GM12891 (cell line): ENCODE measurements at regions not wholly inside any gene's neighbourhood (a gene's known extent, or its start where the extent isn't known, plus 50 kb on each side); places are given as distances from the start of the nearest gene placed in this dataset.

Experiments
- DNase-seq: peaks from one replicate; pipeline ENCODE4 v3.0.0; 2011; ENCODE audit warnings: low spot score; ENCODE audit not compliant: insufficient read length
- FAIRE-seq: peaks from 2 replicates; lab custom pipeline; 2011; peaks lifted over from hg19 to GRCh38; lab: Jason Lieb, UNC
- PAX5 ChIP-seq: IDR thresholded peaks from 2 replicates; pipeline ENCODE4 v1.6.1; 2011; ENCODE audit warnings: low read length, moderate library complexity, mild to moderate bottlenecking; ENCODE audit not compliant: insufficient read depth, severe bottlenecking
- POLR2A ChIP-seq: IDR thresholded peaks from 2 replicates; pipeline ENCODE4 v1.6.1; 2011; ENCODE audit warnings: low read depth, low read length, control low read depth
- POLR2AphosphoS5 ChIP-seq: IDR thresholded peaks from 2 replicates; pipeline ENCODE4 v1.6.1; 2011; ENCODE audit warnings: low read depth, low read length, control low read depth
- POU2F2 ChIP-seq: IDR thresholded peaks from 2 replicates; pipeline ENCODE4 v1.6.1; 2011; ENCODE audit warnings: low read depth, mild to moderate bottlenecking, control low read depth, low read length, moderate library complexity
- SPI1 ChIP-seq: IDR thresholded peaks from 2 replicates; pipeline ENCODE4 v1.6.1; 2011; ENCODE audit warnings: low read depth, low read length, control low read depth
- TAF1 ChIP-seq: IDR thresholded peaks from 2 replicates; pipeline ENCODE4 v1.6.1; 2011; ENCODE audit warnings: low read depth, low read length, control low read depth

GRCh38 chr9:105141146-105141975, 103.1 kb upstream of the SLC44A1 start:
- no peak for DNase-seq
- no peak for TF ChIP-seq POLR2A
- no peak for TF ChIP-seq POU2F2
- TF ChIP-seq SPI1, result peak; percentile 80
- TF ChIP-seq POLR2AphosphoS5, result no peak
- TF ChIP-seq PAX5, result no peak
- no peak for TF ChIP-seq TAF1
- FAIRE-seq, result peak; percentile 5

GRCh38 chr9:105141976-105142250, 102.5 kb upstream of the SLC44A1 start:
- no peak for DNase-seq
- no peak for TF ChIP-seq POLR2AphosphoS5
- no peak for TF ChIP-seq POU2F2
- no peak for TF ChIP-seq POLR2A
- no peak for TF ChIP-seq SPI1
- TF ChIP-seq TAF1, result no peak
- TF ChIP-seq PAX5, result no peak
- FAIRE-seq, result no peak

- no peak for FAIRE-seq
- DNase-seq, result no peak
- TF ChIP-seq SPI1 (no peak), TAF1 (no peak), PAX5 (no peak), POU2F2 (no peak), POLR2AphosphoS5 (no peak)
Observed at GRCh38 chr9:105142406-105143135, 101.9 kb upstream of the SLC44A1 start.

- no peak for FAIRE-seq
- no peak for DNase-seq
- TF ChIP-seq POU2F2 (no peak), POLR2A (no peak), SPI1 (no peak)
Observed at GRCh38 chr9:105143136-105143430, 101.4 kb upstream of the SLC44A1 start.

GRCh38 chr9:105144076-105144475, 100.4 kb upstream of the SLC44A1 start:
- TF ChIP-seq POU2F2 (no peak), POLR2A (no peak), POLR2AphosphoS5 (no peak), PAX5 (no peak), SPI1 (no peak), TAF1 (no peak)
- FAIRE-seq, result no peak
- DNase-seq, result no peak

GRCh38 chr9:105144841-105145240, 99.6 kb upstream of the SLC44A1 start:
- DNase-seq (no peak), FAIRE-seq (no peak)
- TF ChIP-seq TAF1 (no peak), POLR2AphosphoS5 (no peak), PAX5 (no peak), POU2F2 (no peak), SPI1 (no peak), POLR2A (no peak)

GRCh38 chr9:105146677-105147076, 97.8 kb upstream of the SLC44A1 start:
- DNase-seq (no peak), FAIRE-seq (no peak)
- no peak for TF ChIP-seq POU2F2
- TF ChIP-seq TAF1, result no peak
- TF ChIP-seq POLR2AphosphoS5, result no peak
- no peak for TF ChIP-seq POLR2A
- TF ChIP-seq PAX5, result no peak
- no peak for TF ChIP-seq SPI1

- no peak for FAIRE-seq
- no peak for DNase-seq
- TF ChIP-seq POU2F2 (no peak), SPI1 (no peak), POLR2A (no peak), POLR2AphosphoS5 (no peak)
Observed at GRCh38 chr9:105147110-105147871, 97.2 kb upstream of the SLC44A1 start.

GRCh38 chr9:105148328-105149006, 96.0 kb upstream of the SLC44A1 start:
- TF ChIP-seq POU2F2, result no peak
- TF ChIP-seq SPI1, result no peak
- no peak for TF ChIP-seq POLR2AphosphoS5
- TF ChIP-seq TAF1, result no peak
- TF ChIP-seq POLR2A, result no peak
- TF ChIP-seq PAX5, result no peak
- no peak for FAIRE-seq
- no peak for DNase-seq
